ENCODE measurements at regions not wholly inside any gene's neighbourhood (a gene's known extent, or its start where the extent isn't known, plus 50 kb on each side); places are given as distances from the start of the nearest gene placed in this dataset.
"Not testable (repeated sequence)": the region's sequence is repeated elsewhere in the genome, so short reads cannot be mapped to it uniquely, and the experiment has no call there.

- 11 to 100% (median 89%) methylated on average over 2 of the region's 2 CpGs; no CpG with 5 or more reads in 1 of the 10 experiments for WGBS, 10 experiments
- no peak for ATAC-seq (replicated peaks in 6 of 8)
- Histone ChIP-seq H3K27ac (no peak overlapping the region), H3K4me3 (no peak overlapping the region), H3K4me1 (replicated peaks in 1 of 2) (no peaks in the 10 kb centered on the region)
- in situ Hi-C loops (cut with MboI; ENCODE audit: low pct_unique_long_range_greater_than_20kb in 2 of 9, low sequenced_read_pairs in 9 of 9, unreplicated experiment in 9 of 9) = no loop called here
Measured at GRCh38 chr1:188700116-188700515, 1777.5 kb downstream of the BRINP3 start.

GRCh38 chr1:188706742-188707141 is 1770.9 kb downstream of the BRINP3 start:
- in situ Hi-C loops (cut with MboI; ENCODE audit: low pct_unique_long_range_greater_than_20kb in 2 of 9, low sequenced_read_pairs in 9 of 9, unreplicated experiment in 9 of 9) = no loop called here
- peak in 5 of 8 experiments; percentile 44 to 95 (median 62) for ATAC-seq (replicated peaks in 6 of 8)

GRCh38 chr1:188708795-188709535 is 1768.7 kb downstream of the BRINP3 start:
- peak in 4 of 8 experiments; percentile 41 to 84 (median 74) for ATAC-seq (replicated peaks in 6 of 8)
- 0 to 84% (median 40%) methylated on average over 2 to 4 of the region's 4 CpGs; no CpG with 5 or more reads in 1 of the 10 experiments for WGBS, 10 experiments
- H3K27ac ChIP-seq = no peak overlapping the region
- H3K4me3 ChIP-seq = no peak overlapping the region
- peaks cover 0 to 5% of the 10 kb centered on the region in 2 donors for H3K4me1 ChIP-seq (replicated peaks in 1 of 2)
- in situ Hi-C loops (cut with MboI; ENCODE audit: low pct_unique_long_range_greater_than_20kb in 2 of 9, low sequenced_read_pairs in 9 of 9, unreplicated experiment in 9 of 9) = no loop called here

More at GRCh38 chr1:188706742-188707141, 1770.9 kb downstream of the BRINP3 start:
- H3K4me1 ChIP-seq (replicated peaks in 1 of 2) = peaks cover 0 to 5% of the 10 kb centered on the region in 2 donors
- WGBS, 10 experiments = 5 to 95% (median 75%) methylated on average over 2 to 4 of the region's 4 CpGs
- no peak overlapping the region for H3K27ac ChIP-seq
- H3K4me3 ChIP-seq = no peak overlapping the region

- H3K27ac ChIP-seq = no peak overlapping the region
- WGBS, 10 experiments = 10 to 89% (median 67%) methylated on average over 1 of the region's 1 CpG; no CpG with 5 or more reads in 1 of the 10 experiments
- H3K4me1 ChIP-seq (replicated peaks in 1 of 2) = no peaks in the 10 kb centered on the region
- no peak overlapping the region for H3K4me3 ChIP-seq
- ATAC-seq (replicated peaks in 6 of 8) = no peak
- in situ Hi-C loops (cut with MboI; ENCODE audit: low pct_unique_long_range_greater_than_20kb in 2 of 9, low sequenced_read_pairs in 9 of 9, unreplicated experiment in 9 of 9) = no loop called here
Measured at GRCh38 chr1:188715566-188715965, 1762.1 kb downstream of the BRINP3 start.

GRCh38 chr1:188719735-188720134 is 1757.9 kb downstream of the BRINP3 start:
- Histone ChIP-seq H3K4me3 (no peak overlapping the region), H3K4me1 (replicated peaks in 1 of 2) (no peaks in the 10 kb centered on the region), H3K27ac (no peak overlapping the region)
- WGBS, 10 experiments = 0 to 95% (median 33%) methylated on average over 1 to 3 of the region's 3 CpGs; no CpG with 5 or more reads in 1 of the 10 experiments
- ATAC-seq (replicated peaks in 6 of 8) = no peak
- in situ Hi-C loops (cut with MboI; ENCODE audit: low pct_unique_long_range_greater_than_20kb in 2 of 9, low sequenced_read_pairs in 9 of 9, unreplicated experiment in 9 of 9) = no loop called here

- Histone ChIP-seq H3K4me1 (replicated peaks in 1 of 2) (no peaks in the 10 kb centered on the region), H3K27ac (no peak overlapping the region), H3K4me3 (no peak overlapping the region)
- in situ Hi-C loops (cut with MboI; ENCODE audit: low pct_unique_long_range_greater_than_20kb in 2 of 9, low sequenced_read_pairs in 9 of 9, unreplicated experiment in 9 of 9) = no loop called here
- 0 to 100% (median 83%) methylated on average over 1 to 2 of the region's 2 CpGs; no CpG with 5 or more reads in 2 of the 10 experiments for WGBS, 10 experiments
- peak in 1 of 8 experiments; percentile 24 for ATAC-seq (replicated peaks in 6 of 8)
Measured at GRCh38 chr1:188723332-188724020, 1754.2 kb downstream of the BRINP3 start.

GRCh38 chr1:188729039-188729438 is 1748.6 kb downstream of the BRINP3 start:
- no peak for ATAC-seq (replicated peaks in 6 of 8)
- Histone ChIP-seq H3K27ac (no peak overlapping the region), H3K4me3 (no peak overlapping the region), H3K4me1 (replicated peaks in 1 of 2) (no peaks in the 10 kb centered on the region)
- in situ Hi-C loops (cut with MboI; ENCODE audit: low pct_unique_long_range_greater_than_20kb in 2 of 9, low sequenced_read_pairs in 9 of 9, unreplicated experiment in 9 of 9) = no loop called here

- H3K27ac ChIP-seq = no peak overlapping the region
- in situ Hi-C loops (cut with MboI; ENCODE audit: low pct_unique_long_range_greater_than_20kb in 2 of 9, low sequenced_read_pairs in 9 of 9, unreplicated experiment in 9 of 9) = no loop called here
- no peak for ATAC-seq (replicated peaks in 6 of 8)
- no peak overlapping the region for H3K4me3 ChIP-seq
- WGBS, 10 experiments = 10 to 100% (median 74%) methylated on average over 2 to 4 of the region's 4 CpGs
- H3K4me1 ChIP-seq (replicated peaks in 1 of 2) = no peaks in the 10 kb centered on the region
Measured at GRCh38 chr1:188735567-188735966, 1742.1 kb downstream of the BRINP3 start.

- 15 to 60% (median 30%) methylated on average over 1 to 3 of the region's 3 CpGs; no CpG with 5 or more reads in 1 of the 10 experiments for WGBS, 10 experiments
- not testable (repeated sequence) for H3K27ac ChIP-seq; ATAC-seq (replicated peaks in 6 of 8)
Measured at GRCh38 chr1:188749275-188749674, 1728.4 kb downstream of the BRINP3 start.

GRCh38 chr1:188752027-188752426 is 1725.6 kb downstream of the BRINP3 start:
- H3K4me1 ChIP-seq (replicated peaks in 1 of 2); H3K4me3 ChIP-seq; in situ Hi-C loops (cut with MboI; ENCODE audit: low pct_unique_long_range_greater_than_20kb in 2 of 9, low sequenced_read_pairs in 9 of 9, unreplicated experiment in 9 of 9); H3K27ac ChIP-seq; ATAC-seq (replicated peaks in 6 of 8): not testable (repeated sequence)
- 0 to 30% methylated on average over 1 to 2 of the region's 3 CpGs; no CpG with 5 or more reads in 8 of the 10 experiments for WGBS, 10 experiments

More at GRCh38 chr1:188749275-188749674, 1728.4 kb downstream of the BRINP3 start:
- H3K4me3 ChIP-seq; in situ Hi-C loops (cut with MboI; ENCODE audit: low pct_unique_long_range_greater_than_20kb in 2 of 9, low sequenced_read_pairs in 9 of 9, unreplicated experiment in 9 of 9); H3K4me1 ChIP-seq (replicated peaks in 1 of 2): not testable (repeated sequence)

GRCh38 chr1:188757747-188758146 is 1719.9 kb downstream of the BRINP3 start:
- H3K27ac ChIP-seq; H3K4me1 ChIP-seq (replicated peaks in 1 of 2); H3K4me3 ChIP-seq; ATAC-seq (replicated peaks in 6 of 8); in situ Hi-C loops (cut with MboI; ENCODE audit: low pct_unique_long_range_greater_than_20kb in 2 of 9, low sequenced_read_pairs in 9 of 9, unreplicated experiment in 9 of 9): not testable (repeated sequence)
- WGBS, 10 experiments = 78 to 90% (median 87%) methylated on average over 4 to 22 of the region's 24 CpGs; no CpG with 5 or more reads in 6 of the 10 experiments

- Histone ChIP-seq H3K27ac (no peak overlapping the region), H3K4me1 (replicated peaks in 1 of 2) (no peaks in the 10 kb centered on the region), H3K4me3 (no peak overlapping the region)
- ATAC-seq (replicated peaks in 6 of 8) = no peak
- in situ Hi-C loops (cut with MboI; ENCODE audit: low pct_unique_long_range_greater_than_20kb in 2 of 9, low sequenced_read_pairs in 9 of 9, unreplicated experiment in 9 of 9) = no loop called here
- WGBS, 10 experiments = 20 to 100% (median 93%) methylated on average over 1 of the region's 1 CpG; no CpG with 5 or more reads in 4 of the 10 experiments
Measured at GRCh38 chr1:188761226-188761625, 1716.4 kb downstream of the BRINP3 start.

- Histone ChIP-seq H3K4me3 (no peak overlapping the region), H3K27ac (no peak overlapping the region), H3K4me1 (replicated peaks in 1 of 2) (no peaks in the 10 kb centered on the region)
- peak in 4 of 8 experiments; percentile 18 to 67 (median 64) for ATAC-seq (replicated peaks in 6 of 8)
- in situ Hi-C loops (cut with MboI; ENCODE audit: low pct_unique_long_range_greater_than_20kb in 2 of 9, low sequenced_read_pairs in 9 of 9, unreplicated experiment in 9 of 9) = no loop called here
- 0 to 74% (median 28%) methylated on average over 1 to 2 of the region's 2 CpGs; no CpG with 5 or more reads in 1 of the 10 experiments for WGBS, 10 experiments
Measured at GRCh38 chr1:188762166-188762743, 1715.4 kb downstream of the BRINP3 start.

Measured in motor neuron (in vitro differentiated cells).